Stomach (tissue), 4 donors: ENCODE measurements at regions not wholly inside any gene's neighbourhood (a gene's known extent, or its start where the extent isn't known, plus 50 kb on each side); places are given as distances from the start of the nearest gene placed in this dataset.

Experiments used
- EP300 ChIP-seq: sonication (generic); formaldehyde crosslinking; IDR thresholded peaks from one replicate; pipeline ENCODE4 v1.6.1; 2017; ENCODE audit warnings: antibody characterized with exemption
- POLR2A ChIP-seq, 4 donors: fragments of 450-650 bp; IDR thresholded peaks; one replicate each; pipeline ENCODE4 v1.6.1; 2016; ENCODE audit warnings: antibody characterized with exemption in 4 of 4, control low read depth in 2 of 4, mild to moderate bottlenecking in 1 of 4, moderate library complexity in 1 of 4
- TF ChIP-seq, protein P1 (sequence below), 7 experiments: fragments of 450-650 bp in 4 of 7; fragments of 200-600 bp in 3 of 7; sonication (generic) in 3 of 7; IDR thresholded peaks; one replicate each; pipeline ENCODE4 v1.5.1; 2016 to 2019; ENCODE audit warnings: antibody characterized with exemption in 7 of 7, control low read depth in 2 of 7, mild to moderate bottlenecking in 1 of 7

DNA sequence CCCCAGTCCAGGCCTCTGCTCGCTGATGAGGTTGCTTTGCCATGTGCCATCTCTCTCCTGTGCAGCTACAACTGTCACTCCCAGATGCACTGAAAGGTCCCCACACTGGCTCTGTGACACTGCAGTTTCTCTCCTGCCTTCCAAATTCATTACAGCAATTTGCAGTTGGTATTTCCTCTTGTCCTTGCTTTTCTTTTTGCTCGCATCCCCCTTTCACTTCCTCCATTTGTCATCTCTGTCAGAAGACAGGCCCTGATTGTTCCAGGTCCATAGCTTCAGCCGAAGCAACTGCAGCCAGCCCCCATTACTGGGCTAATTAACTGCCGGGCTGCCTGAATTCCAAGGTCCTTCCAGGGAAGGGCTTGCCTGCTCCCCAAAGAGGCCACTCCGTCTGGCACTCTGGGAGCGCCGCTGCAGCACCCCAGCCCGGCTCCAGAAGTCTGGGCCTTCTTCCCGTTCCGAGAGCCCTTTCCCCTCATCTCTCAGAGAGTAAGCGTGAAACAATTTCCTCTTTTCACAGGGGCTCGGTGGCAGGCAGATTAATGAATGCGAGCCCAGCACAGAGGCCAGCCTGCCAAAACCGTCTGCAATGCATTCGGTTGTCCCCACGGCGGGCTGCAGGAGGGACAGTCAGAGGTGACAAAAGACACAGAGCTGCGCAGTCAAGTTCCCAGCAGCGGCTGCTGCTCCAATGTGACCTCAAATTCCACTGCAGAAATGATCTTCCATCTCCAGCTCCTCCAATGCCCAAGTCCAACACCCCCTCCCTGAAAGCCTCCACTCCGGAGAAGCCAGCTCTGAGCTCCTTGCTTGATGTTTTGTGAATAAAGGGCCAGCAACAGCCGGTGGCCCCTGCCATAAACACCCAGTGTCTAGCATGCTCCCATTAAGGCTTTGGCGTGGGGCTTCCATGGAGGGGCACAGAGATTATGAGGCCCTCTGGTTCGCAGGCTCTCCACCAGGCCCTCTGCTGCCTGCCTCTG lies 279.4 kb upstream of the HABP2 start:
- TF ChIP-seq, protein P1, sequence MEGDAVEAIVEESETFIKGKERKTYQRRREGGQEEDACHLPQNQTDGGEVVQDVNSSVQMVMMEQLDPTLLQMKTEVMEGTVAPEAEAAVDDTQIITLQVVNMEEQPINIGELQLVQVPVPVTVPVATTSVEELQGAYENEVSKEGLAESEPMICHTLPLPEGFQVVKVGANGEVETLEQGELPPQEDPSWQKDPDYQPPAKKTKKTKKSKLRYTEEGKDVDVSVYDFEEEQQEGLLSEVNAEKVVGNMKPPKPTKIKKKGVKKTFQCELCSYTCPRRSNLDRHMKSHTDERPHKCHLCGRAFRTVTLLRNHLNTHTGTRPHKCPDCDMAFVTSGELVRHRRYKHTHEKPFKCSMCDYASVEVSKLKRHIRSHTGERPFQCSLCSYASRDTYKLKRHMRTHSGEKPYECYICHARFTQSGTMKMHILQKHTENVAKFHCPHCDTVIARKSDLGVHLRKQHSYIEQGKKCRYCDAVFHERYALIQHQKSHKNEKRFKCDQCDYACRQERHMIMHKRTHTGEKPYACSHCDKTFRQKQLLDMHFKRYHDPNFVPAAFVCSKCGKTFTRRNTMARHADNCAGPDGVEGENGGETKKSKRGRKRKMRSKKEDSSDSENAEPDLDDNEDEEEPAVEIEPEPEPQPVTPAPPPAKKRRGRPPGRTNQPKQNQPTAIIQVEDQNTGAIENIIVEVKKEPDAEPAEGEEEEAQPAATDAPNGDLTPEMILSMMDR (IDR thresholded peaks at IDR 0.05) = no peak
- TF ChIP-seq EP300 (no peak), POLR2A (IDR thresholded peaks at IDR 0.05) (no peak)
